OCI-LY7 (cell line): ENCODE measurements at regions not wholly inside any gene's neighbourhood (a gene's known extent, or its start where the extent isn't known, plus 50 kb on each side); places are given as distances from the start of the nearest gene placed in this dataset.

ENCODE experiments used
- CTCF ChIP-seq: fragments of 200-600 bp; sonication (generic); conservative IDR thresholded peaks from 2 replicates; pipeline ENCODE4 v1.5.1; 2014; ENCODE audit warnings: mild to moderate bottlenecking, antibody characterized with exemption, low read length, moderate library complexity, mixed read lengths
- EZH2phosphoT487 ChIP-seq: fragments of 200-600 bp; sonication (generic); IDR thresholded peaks from 2 replicates; pipeline ENCODE4 v1.6.1; 2018; ENCODE audit warnings: low read depth, borderline replicate concordance, mild to moderate bottlenecking, mixed run types, antibody characterized with exemption, low read length, moderate library complexity, mixed read lengths

DNA sequence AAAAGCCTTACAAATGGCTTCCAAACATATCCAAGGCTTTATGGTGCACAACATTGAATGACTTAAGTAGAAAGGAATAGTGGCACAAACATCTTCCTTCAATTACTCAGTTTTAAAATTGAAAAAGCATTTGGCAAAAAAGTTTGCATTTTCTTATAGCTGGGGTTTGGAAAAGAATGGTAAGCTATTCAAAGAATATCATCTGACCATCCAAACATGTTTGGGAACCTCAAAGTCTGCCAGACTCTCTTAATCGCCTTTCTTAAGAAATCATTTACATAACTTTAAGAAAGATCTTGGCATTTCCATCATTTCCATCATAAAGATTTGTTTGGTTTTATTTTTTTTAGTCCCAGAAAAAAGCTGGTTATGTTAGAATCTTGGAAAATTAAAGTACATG is 210.1 kb upstream of the PELI2 start:
- TF ChIP-seq CTCF, result no peak
- TF ChIP-seq EZH2phosphoT487, result no peak
